GM21447 (cell line): ENCODE measurements at regions not wholly inside any gene's neighbourhood (a gene's known extent, or its start where the extent isn't known, plus 50 kb on each side); places are given as distances from the start of the nearest gene placed in this dataset.

Experiments
- ATAC-seq: cut with Tn5 transposase; IDR thresholded peaks from one replicate; pipeline ENCODE4 v1.9.1; 2021; ENCODE audit not compliant: unreplicated experiment

DNA sequence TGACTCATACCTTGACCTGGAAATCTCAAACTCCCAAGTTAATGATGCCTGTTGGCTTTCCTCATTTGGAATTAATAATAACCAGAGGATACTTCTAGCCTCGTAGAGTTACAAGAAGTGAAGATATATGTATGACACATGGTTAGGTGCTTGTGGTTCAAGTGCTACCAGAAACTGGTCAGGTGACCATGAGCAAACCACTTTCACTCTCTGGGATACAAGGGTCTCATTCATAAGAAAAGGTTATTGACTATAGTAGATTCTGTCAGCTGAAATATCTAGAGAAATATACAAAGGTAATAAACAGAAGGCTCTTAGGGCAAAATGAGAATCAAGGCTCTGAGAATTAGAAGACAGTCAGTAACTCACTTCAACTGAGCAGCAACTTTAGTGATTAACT is 233.3 kb downstream of the KCNA4 start:
- no peak for ATAC-seq

DNA sequence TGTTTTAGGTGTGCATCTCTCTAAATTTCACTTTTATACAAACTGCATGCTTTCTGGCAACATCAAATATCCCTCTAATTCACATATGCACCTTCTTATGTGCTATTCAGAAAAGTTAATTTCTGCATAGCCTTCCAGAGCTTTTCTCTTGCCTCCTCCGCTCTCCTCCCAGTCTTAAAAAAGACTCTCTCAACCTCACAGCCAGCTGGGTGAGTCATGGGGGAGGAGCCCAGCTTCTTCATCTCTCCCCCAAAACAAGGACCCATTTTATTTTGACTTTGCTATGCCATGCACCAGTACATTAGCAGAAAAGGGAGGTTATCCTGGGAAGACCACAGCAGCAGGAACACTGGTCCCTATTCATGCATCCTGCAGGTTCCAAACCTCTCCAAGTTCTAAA is 234.4 kb downstream of the KCNA4 start:
- no peak for ATAC-seq

DNA sequence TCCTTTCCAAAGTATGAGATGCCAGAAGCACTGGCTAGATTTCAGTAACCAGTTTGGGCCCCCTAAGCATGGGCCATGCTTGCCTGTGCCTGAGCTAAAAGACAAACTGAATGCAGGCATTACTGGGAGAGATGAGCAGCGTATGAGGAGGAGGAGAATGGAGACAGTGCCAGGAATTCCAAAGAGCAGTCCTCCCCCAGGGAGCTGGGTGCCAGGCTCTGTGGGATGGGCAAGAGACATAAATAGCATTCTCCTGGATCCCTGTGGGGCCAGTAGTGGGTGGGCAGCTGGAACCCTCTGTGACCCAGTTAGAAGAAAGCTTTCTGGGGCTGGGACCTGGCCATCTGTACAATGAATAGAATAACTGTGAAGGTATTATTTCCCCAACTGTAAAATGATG is 235.6 kb downstream of the KCNA4 start:
- ATAC-seq = no peak

DNA sequence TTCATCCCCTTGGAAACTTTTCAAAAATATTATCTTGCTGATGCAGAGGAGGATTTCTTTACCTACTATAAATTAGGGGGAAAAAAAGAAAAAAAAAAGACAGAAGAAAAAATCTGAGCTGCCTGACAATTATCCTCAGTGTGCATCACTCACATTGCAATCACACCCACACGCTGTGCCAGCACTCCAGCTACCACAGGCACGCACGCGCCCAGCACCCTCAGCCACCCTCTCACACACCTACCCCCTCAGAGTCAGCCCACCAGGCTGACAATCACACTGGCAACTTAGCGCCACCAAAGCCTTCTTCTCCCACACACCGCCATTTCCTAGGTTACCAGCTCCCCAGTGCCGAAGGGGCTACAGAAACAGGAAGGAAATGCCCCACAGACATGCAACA is 236.1 kb downstream of the KCNA4 start:
- ATAC-seq = no peak

DNA sequence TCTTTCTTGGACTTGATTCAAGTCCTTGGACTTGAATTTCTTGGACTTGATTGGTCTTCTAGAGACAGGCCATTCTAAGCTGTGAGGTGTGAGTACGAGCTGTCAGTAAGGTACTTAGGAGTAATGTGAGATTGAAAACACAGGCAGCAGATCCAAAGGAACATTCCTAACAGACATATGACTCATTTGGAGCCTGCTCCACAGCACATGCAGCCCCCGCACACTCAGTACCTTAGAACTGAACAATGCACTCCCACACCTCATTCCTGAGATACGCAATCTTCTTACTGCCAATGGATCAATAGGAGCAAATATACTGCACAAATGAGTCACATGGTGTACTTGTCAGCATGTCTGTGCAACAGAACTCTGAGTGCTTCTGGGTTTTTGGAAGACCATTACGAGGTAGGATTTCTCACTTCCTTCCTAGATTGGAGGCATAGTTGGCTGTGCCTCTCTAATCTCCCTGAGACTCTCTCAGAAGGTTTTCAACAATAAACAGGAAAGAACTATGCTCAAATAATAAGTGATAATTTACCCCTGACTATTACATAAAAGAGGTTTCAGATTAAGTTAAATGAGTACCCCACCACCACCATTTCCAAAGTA is 243.1 kb downstream of the KCNA4 start:
- no peak for ATAC-seq

DNA sequence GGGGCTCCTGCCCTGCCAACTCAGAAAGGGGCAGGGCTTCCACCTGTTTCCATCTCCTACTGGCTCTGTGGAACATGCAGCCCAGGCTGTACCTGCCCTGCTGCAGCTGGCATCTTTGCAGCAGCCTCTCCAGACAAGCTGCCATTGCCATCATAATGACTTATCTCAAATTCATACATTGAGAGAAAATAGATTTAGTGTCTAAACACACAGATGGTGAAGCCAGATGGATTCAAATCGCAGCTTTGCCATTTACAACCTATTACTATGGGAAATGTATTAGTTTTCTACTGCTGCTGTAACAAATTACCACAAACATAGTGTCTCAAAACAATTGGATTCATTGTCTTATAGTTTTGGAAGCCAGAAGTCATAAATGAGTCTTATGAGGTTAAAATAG is 260.0 kb downstream of the KCNA4 start:
- ATAC-seq = no peak

DNA sequence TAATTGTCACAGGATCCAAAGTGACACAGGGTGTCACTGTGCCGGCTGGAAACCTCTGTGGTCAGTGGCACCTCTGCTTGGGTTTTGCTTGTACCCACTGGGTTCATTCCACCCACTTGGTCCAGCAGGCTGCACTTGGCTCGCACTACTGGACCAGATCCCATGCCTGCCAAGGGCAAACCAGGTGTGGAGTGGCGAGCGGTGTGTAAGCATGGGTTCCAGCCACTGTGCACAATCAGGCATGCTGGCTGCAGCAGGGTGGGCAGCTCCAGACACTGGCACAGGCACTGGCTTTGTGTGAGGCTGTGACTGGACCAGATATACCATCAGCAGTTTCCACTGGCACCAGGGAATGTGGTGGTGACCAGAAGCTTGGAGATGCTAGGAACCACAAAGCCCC is 261.4 kb downstream of the KCNA4 start:
- ATAC-seq = no peak

DNA sequence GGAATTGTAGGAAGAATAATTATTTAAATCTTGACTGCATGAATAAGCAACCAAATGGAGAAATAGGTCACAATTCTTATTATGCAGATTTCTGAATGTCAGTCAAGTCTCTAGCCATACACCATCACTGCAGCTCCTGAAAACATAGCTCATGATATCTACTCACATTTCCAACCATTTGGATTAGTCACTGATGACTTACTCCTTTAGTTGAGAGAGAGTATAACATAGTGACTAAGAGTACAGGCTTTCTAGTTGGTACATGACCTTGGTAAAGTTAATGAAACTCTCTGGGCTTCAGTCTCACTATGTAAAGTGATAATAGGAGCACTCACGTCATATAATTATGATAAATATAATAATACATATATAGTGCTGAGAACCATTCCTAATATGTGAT is 265.2 kb downstream of the KCNA4 start:
- ATAC-seq = no peak

DNA sequence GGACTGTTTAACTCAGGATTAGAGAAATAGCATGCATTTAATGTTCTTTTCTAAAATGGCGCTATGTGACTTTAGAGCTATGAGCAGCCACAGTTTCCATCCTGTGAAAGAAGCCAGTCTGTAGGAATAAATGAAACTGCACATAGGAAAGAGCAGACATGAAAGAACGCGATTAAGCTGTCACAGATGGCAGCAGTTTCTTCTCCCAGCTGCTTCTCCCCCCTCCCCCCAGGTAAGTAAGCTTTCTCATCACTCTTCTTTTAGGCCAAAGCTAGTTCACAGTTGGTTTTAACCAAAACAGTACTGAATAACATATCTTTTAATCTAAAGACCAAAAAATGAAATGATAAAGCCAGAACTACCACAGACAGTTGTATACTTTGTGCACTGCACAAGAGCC is 266.4 kb downstream of the KCNA4 start:
- no peak for ATAC-seq

DNA sequence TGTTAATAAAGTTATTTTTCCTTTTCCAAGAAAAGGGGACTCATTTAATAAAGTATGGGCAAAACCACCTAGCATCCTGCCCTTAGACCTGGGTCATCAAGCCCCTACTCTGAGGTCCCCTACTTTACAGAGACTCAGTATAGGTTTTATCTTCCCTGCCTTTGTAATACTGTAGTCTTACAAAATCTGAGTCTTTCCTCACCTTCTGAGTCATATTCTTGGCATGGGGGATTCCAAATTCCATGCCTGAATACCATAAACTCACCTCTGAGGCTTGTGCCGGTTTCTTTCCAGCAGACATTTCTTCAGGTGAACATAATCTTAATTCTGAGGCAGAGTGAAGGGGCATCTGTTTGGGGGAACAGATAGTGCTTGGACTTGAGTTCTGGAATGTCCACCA is 282.5 kb downstream of the KCNA4 start:
- no peak for ATAC-seq

DNA sequence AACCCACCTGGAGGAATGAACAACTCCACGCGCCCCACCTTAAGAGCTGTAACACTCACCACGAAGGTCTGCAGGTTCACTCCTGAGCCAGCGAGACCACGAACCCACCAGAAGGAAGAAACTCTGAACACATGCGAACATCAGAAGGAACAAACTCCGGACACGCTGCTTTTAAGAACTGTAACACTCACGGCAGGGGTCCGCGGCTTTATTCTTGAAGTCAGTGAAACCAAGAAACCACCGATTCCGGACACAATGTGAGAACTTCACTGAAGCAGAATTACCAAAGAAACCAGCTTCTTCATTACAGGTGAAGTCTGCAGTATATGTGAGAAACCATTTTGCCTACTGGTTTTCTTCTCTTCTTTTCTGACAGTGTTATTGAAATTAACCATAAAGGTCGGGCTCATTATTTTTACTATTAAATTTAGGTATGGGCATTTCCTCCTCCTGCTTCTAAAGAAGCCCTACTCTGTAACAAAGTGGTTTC is 303.0 kb downstream of the KCNA4 start:
- no peak for ATAC-seq

DNA sequence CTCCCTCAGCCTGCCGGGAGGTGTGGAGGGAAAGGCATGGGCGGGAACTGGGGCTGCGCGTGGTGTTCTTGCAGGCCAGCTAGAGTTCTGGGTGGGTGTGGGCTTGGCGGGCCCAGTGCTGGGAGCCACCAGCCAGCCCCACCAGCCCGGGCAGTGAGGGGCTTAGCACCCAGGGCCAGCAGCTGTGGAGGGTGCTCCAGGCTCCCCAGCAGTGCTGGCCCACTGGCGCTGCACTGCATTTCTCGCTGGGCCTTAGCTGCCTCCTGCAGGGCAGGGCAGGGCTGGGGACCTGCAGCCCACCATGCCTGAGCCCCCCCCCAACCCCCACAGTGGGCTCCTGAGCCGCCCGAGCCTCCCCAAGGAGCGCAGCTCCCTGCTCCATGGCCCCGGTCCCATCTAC is 304.2 kb downstream of the KCNA4 start:
- ATAC-seq = no peak

DNA sequence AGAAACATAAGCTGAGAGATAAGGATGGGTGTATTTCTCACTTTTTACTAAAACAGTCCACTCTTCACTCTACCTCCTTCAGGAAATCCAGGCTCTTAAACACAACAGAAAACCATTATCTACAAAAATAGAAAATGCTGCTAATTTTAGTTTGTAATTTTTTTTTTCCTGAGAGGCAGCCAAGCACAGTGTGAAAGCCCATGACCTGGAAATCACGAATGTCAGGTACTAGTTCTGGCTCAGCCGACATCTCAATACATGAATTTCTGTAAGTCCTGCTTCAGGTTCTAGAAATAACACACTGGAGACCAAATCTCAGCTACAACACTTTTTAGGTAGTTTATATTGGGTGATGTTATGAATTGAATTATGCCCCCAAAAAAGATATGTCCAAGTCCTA is 308.9 kb downstream of the KCNA4 start:
- no peak for ATAC-seq

DNA sequence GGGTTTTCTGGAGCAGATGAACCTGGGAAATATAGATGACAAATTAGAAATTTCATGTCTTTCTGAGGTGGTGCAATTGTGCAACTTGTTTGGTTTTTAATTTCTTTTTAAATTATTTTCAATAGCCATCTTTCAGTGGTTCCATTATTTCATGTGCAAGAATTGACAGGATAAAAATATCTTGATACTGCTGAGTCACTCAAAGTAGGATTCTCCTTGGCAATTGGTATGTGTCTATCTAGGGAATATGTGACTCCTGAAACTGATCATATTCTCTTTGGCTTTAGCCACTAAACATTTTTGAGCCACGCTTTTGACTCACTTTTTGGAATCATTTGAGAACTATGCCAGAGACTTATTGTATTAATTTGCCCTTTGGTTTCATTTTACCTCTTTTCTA is 331.5 kb downstream of the KCNA4 start:
- ATAC-seq = no peak

DNA sequence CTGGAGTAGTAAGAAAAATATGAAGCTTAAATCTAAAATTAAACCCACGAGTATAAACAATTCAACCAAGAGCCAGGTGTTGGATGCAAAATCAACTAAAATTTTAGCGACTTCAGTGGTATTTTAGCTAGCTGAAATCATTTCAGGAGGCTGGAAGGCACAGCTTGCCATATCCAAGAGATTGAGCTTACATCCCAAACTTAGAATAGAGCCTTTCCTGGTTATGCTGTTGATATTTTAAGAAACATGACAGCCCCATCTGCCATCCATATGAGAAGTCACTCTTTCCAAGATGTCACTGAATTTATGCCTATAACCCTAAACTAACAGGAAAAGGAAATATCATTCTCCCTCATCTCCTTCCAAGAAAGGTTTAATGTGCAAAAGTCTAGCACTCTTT is 334.0 kb downstream of the KCNA4 start:
- no peak for ATAC-seq

DNA sequence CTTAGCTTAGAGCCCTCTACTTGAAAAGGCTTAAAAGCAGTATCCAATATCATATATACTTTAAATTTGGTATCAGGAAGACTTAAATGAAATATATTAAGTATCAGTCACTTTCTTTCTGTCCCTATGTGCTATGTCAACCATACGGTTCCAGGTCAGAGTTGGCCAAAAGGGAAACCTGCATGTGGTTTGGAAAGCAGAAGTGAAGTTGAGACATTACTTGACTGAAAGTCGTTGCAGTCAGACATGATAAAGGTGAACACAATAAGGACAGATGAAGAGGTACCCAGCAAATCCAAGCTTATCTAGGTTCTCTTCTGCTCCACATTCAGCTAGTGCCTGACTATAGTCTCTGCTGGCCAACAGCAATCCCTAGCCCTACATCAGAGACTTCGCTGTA is 336.8 kb downstream of the KCNA4 start:
- ATAC-seq = no peak

DNA sequence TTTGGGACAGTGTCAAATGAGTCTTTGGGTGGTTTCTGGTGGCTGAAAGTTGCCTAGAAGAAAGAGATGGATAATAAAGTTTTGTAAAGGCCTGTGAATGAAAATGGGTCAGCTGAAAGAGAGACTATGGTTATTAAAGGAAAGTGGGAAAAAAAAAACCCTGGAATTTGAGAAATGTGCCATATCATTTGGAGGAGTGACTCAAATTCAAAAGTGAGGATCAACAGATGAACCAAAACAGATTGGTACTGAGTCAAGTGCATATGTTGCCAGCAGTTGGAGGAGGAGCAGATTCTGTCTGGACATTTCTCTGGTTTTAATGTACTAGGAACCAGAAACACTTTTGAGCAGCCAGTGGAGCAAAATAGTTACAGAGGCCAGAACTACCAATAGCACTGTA is 339.8 kb downstream of the KCNA4 start:
- ATAC-seq = no peak

DNA sequence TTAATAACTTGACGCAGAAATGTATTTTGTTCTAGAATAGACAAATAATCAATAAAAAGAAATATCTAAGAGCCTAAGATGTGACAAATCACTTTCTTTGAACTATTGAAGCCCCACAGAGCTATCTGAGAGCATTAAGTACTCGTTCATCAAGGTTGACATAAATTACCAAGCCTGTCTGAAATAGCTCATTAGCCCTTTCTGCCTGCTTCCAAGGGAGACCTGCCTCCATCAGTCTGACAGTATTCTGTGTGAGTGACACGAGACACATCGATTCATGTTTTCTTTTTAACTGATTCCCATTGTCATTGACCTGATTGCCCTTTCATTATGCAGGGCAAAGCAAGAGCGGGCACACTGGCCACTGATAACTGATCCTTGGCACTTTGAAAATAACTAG is 347.5 kb downstream of the KCNA4 start:
- no peak for ATAC-seq

DNA sequence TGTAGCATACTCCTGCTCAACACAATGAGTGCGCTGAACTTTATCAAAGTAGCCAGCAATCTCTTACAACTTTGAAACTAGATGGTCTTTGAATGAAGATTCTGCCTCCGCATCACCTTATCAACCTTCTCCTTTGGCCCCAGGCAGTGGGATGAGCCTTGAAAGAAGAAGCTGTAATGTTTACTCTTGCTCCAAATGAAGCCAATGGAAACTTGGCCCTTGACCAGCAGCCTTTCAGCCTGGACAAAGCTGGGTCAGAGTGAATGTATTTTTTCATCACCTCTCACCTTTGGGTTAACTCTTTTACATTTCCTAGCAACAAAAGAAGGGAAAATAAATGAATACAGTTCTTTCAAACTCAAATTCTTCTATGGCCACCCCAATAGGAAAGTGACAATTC is 359.1 kb downstream of the KCNA4 start:
- ATAC-seq = no peak

DNA sequence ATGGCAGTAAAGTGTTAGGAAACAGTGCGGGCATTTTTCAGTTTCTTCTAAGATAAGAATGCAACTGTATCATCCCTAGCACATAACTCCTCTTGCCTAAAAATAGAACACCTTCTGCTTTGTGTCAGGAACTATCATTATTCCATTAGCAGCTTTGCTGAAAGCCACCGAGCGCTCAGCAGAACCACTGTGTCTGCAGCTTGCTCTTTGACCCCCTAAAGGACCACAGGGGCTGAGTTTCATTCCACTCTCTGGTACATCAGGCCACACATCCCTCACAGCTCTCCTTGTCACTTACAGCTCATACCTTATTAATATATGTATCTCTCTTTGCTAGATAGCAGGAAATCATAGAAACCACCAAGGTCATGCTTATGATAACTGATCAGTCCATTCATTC is 360.2 kb downstream of the KCNA4 start:
- no peak for ATAC-seq

DNA sequence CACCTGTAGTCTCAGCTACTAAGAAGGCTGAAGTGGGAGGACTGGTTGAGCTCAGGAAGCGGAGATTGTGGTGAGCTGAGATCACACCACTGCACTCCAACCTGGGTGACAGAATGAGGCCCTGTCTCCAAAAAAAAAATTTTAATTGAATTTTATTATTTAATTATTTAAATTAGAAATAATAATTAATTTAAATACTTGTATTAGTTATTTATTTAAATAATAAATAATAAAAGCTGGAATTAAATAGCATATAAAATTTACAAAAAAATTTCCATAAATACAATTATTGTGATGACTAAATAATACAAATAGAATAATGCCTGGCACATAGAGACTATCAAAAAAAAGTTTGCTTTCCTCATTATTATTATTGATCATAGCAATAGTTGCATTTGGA is 371.5 kb downstream of the KCNA4 start:
- ATAC-seq = no peak

DNA sequence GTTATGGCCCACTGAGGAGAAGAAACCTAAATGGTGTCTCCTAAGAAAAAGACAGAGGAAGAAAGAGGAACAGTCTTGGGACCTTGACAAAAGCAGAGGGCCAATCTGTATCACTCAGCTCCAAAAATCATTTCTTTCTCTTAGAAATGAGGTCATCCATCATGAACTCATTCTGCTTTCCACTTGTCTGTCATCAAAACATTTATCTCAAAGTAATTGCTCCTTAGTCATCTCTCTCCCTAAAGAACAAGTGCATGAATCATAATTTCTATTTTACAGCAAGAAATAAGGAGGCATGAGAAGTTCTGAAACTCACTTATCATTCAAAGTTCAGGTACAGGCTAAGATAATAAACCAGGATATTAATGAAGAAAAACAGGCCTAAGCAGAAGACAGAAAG is 375.6 kb downstream of the KCNA4 start:
- ATAC-seq = no peak

DNA sequence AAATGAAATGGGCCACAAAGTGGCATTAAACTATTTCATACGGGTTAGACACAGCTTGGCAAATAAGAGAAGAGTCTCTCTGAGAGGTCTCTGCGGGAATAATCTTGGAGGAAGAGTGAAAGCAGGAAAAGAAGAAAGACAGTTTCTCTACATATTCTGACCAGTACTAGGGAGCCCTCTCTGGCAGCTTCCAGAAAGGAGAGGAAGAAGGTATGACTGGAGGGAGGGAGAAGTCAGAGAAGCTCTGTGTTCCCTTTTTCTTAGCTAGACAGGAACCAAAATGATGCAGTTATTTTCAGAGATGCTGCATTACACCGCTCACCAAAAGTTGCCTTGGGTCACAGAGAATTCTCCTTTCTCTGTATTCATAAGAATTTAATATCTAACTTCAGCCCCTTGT is 382.1 kb downstream of the KCNA4 start:
- no peak for ATAC-seq

DNA sequence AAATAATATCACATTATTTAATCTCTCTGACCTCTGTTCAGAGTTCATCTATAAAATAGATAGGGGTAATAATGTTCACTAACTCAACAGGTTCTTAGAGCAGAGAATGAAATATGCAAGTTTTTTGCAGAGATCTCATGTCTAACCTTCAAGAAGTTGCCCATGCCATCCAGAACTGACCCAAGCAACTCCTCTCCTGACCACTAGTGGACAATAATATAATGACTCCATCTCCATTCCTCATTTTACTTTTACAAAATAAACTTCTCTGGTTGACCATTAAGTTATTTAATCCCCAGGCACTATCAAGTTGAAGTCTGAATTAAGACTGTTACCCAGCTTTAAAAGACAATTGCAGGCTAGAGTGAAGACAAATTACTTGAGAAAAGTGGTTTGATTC is 382.6 kb downstream of the KCNA4 start:
- ATAC-seq = no peak
